GM21360 (cell line): ENCODE measurements at regions not wholly inside any gene's neighbourhood (a gene's known extent, or its start where the extent isn't known, plus 50 kb on each side); places are given as distances from the start of the nearest gene placed in this dataset.

Experiments used
- ATAC-seq: cut with Tn5 transposase; IDR thresholded peaks from one replicate; pipeline ENCODE4 v1.9.1; 2021; ENCODE audit warnings: mild to moderate bottlenecking, moderate library complexity; ENCODE audit not compliant: unreplicated experiment

- ATAC-seq = no peak
Observed at GRCh38 chr9:21657966-21658667, 144.3 kb upstream of the MTAP start.

- no peak for ATAC-seq
Observed at GRCh38 chr9:21660976-21661375, 141.5 kb upstream of the MTAP start.

- ATAC-seq = no peak
Observed at GRCh38 chr9:21661626-21662025, 140.8 kb upstream of the MTAP start.

- no peak for ATAC-seq
Observed at GRCh38 chr9:21668516-21668915, 133.9 kb upstream of the MTAP start.

GRCh38 chr9:21669701-21670100 lies 132.7 kb upstream of the MTAP start:
- ATAC-seq = no peak

GRCh38 chr9:21670374-21670773 lies 132.1 kb upstream of the MTAP start:
- no peak for ATAC-seq

- no peak for ATAC-seq
Observed at GRCh38 chr9:21672140-21672539, 130.3 kb upstream of the MTAP start.

- ATAC-seq = no peak
Observed at GRCh38 chr9:21672761-21673160, 129.7 kb upstream of the MTAP start.

- no peak for ATAC-seq
Observed at GRCh38 chr9:21674894-21675293, 127.5 kb upstream of the MTAP start.

- no peak for ATAC-seq
Observed at GRCh38 chr9:21677387-21677786, 125.0 kb upstream of the MTAP start.

GRCh38 chr9:21677834-21678233 lies 124.6 kb upstream of the MTAP start:
- ATAC-seq = no peak

GRCh38 chr9:21679432-21679831 lies 123.0 kb upstream of the MTAP start:
- no peak for ATAC-seq

GRCh38 chr9:21680590-21680989 lies 121.8 kb upstream of the MTAP start:
- ATAC-seq = no peak

- ATAC-seq = no peak
Observed at GRCh38 chr9:21681641-21682040, 120.8 kb upstream of the MTAP start.

GRCh38 chr9:21682381-21682780 lies 120.1 kb upstream of the MTAP start:
- ATAC-seq = no peak

GRCh38 chr9:21682981-21683380 lies 119.5 kb upstream of the MTAP start:
- no peak for ATAC-seq

GRCh38 chr9:21683484-21684175 lies 118.8 kb upstream of the MTAP start:
- no peak for ATAC-seq

- ATAC-seq = no peak
Observed at GRCh38 chr9:21684231-21684630, 118.2 kb upstream of the MTAP start.

GRCh38 chr9:21684831-21685362 lies 117.5 kb upstream of the MTAP start:
- ATAC-seq = no peak

GRCh38 chr9:21685502-21685901 lies 116.9 kb upstream of the MTAP start:
- no peak for ATAC-seq

- ATAC-seq = no peak
Observed at GRCh38 chr9:21686738-21687137, 115.7 kb upstream of the MTAP start.

GRCh38 chr9:21687351-21687750 lies 115.1 kb upstream of the MTAP start:
- ATAC-seq = no peak
